CD4-positive, alpha-beta T cell treated with Interferon gamma for 1 hour (primary cell): ENCODE measurements at regions not wholly inside any gene's neighbourhood (a gene's known extent, or its start where the extent isn't known, plus 50 kb on each side); places are given as distances from the start of the nearest gene placed in this dataset.
"Not testable (repeated sequence)": the region's sequence is repeated elsewhere in the genome, so short reads cannot be mapped to it uniquely, and the experiment has no call there.

ENCODE experiments used
- DNase-seq: peaks from one replicate; pipeline ENCODE4 v3.0.0-alpha.2; 2020

GRCh38 chr6:17012421-17013225 lies 89.2 kb upstream of the STMND1 start:
- no peak for DNase-seq

- no peak for DNase-seq
These were observed 89.9 kb upstream of the STMND1 start for GRCh38 chr6:17011985-17012384.

GRCh38 chr6:17007749-17008148 lies 94.1 kb upstream of the STMND1 start:
- no peak for DNase-seq

DNA sequence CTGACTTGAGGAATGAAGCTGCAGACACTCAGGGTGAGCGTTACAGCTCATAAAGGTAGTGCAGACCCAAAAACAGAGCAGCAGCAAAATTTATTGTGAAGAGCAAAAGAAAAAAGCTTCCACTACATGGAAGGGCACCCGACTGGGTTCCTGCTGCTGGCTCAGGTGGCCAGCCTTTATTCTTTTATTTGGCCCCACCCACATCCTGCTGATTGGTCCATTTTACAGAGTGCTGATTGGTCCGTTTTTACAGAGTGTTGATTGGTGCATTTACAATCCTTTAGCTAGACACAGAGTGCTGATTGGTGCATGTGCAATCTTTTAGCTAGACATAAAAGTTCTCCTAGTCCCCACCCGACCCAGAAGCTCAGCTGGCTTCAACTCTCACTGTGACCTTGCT lies 95.3 kb upstream of the STMND1 start:
- no peak for DNase-seq

- DNase-seq = no peak
These were observed 97.6 kb upstream of the STMND1 start for GRCh38 chr6:17004269-17004668.

- no peak for DNase-seq
These were observed 99.7 kb upstream of the STMND1 start for GRCh38 chr6:17002123-17002522.

GRCh38 chr6:17001188-17001587 lies 100.7 kb upstream of the STMND1 start:
- no peak for DNase-seq

DNA sequence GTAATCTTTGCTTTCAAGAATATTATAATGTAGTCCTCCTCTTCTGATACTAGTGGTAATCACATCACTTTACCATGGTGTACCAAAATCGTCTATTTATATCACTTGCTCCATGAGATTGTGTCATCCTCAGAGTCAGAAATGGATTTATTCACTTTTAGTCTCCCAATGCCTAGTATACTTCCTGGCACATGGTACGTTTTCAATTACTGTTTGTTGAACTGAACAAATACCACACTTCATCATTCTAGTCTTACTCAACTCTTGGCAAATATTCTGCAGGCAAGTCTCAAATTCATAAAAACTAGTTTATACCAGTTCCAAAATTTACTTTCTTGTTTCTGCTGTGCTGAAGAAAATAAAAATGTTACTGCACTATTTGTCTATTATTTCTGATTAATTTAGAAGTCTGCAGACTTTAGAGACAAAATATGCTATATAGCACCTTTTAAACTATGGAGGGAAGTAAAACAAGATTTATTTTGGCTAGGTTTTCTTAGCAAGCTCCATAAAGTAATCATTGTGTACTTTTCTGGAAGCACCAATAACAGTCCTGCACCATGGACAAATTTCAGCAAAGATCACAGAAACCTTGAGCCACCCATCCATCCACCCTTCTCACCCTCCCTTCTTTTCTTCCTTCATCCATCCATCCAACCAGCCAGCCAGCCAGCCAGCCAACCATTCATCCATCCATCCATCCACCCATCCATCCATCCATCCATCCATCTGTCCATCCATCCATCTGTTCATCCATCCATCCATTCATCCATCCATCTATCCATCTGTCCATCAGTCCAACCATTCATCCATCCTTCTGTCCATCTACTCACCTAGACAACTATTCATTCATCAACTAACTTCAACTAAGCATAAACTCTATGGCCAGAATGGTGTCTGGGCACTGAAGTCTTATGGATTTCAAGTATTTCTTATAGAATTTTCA lies 102.1 kb upstream of the STMND1 start:
- DNase-seq = no peak

GRCh38 chr6:16998461-16998860 lies 103.4 kb upstream of the STMND1 start:
- DNase-seq = no peak

- no peak for DNase-seq
These were observed 106.2 kb upstream of the STMND1 start for GRCh38 chr6:16995511-16996250.

- DNase-seq = no peak
These were observed 108.5 kb upstream of the STMND1 start for GRCh38 chr6:16993396-16993795.

DNA sequence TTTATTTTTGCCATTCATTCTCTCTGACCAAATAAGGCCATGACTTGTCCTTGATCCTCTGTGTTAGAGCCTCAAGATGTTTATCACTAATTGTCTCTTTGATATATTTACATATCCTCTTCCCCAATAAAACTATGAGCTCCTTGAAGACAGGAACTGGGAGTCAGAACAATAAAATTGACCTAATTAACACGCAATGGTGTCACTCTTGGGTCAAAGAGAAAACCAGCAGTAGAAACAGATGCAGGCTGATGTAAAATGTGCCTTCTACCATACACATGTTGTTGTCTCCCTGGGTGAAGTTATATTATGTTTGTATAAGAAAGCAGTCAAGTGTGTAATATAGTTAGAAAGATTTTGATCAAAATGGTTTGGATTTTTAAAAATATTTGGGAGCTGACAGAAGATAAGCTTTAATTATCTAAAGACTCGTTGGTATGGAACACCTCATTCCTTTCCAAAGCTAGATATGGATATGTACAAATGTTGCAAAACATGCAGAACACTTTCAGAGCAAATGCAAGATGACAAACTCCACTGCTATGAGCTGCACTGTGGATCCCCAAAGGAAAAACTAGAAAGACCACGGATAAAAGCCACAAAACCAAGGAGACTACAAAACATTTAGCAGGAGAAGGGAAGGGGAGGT lies 109.7 kb upstream of the STMND1 start:
- DNase-seq = no peak

DNA sequence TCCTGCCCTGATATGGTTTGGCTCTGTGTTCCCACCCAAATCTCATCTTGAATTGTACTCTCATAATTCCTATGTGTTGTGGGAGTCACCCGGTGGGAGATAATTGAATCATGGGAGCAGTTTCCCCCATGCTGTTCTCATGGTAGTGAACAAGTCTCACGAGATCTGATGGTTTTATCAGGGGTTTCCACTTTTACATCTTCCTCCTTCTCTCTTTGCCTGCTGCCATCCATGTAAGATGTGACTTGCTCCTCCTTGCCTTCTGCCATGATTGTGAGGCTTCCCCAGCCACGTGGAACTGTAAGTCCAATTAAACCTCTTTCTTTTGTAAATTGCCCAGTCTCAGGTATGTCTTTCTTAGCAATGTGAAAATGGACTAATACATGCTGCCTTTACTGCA lies 111.9 kb upstream of the STMND1 start:
- not testable (repeated sequence) for DNase-seq

- DNase-seq = no peak
These were observed 112.5 kb upstream of the STMND1 start for GRCh38 chr6:16989382-16989781.

DNA sequence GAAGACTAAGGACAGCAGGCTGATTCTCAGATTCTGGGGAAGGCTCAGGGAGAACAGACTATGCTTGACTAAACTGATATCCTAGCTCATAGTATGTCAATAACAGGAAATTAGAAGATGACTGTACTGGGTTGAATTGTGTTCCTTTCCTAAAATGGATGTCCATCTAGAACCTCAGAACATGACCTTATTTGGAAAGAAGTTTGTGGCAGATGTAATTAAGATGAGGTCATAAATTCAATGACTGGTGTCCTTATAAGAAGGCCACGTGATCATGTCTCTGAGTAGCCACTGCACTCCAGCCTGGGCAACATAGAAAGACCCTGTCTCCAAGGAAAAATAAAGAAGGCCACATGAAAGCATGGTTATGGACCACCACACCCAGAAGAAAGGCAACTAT lies 113.9 kb upstream of the STMND1 start:
- DNase-seq = no peak

GRCh38 chr6:16985513-16986284 lies 116.2 kb upstream of the STMND1 start:
- DNase-seq = no peak

- DNase-seq = no peak
These were observed 119.0 kb upstream of the STMND1 start for GRCh38 chr6:16982807-16983206.

GRCh38 chr6:16979677-16980370 lies 122.0 kb upstream of the STMND1 start:
- no peak for DNase-seq

- no peak for DNase-seq
These were observed 123.2 kb upstream of the STMND1 start for GRCh38 chr6:16978686-16979085.

GRCh38 chr6:16976385-16977183 lies 125.3 kb upstream of the STMND1 start:
- no peak for DNase-seq
